Gastroesophageal sphincter (tissue), 3 donors: ENCODE measurements at regions not wholly inside any gene's neighbourhood (a gene's known extent, or its start where the extent isn't known, plus 50 kb on each side); places are given as distances from the start of the nearest gene placed in this dataset.
"Not testable (repeated sequence)": the region's sequence is repeated elsewhere in the genome, so short reads cannot be mapped to it uniquely, and the experiment has no call there.

Experiments used
- EP300 ChIP-seq: sonication (generic); formaldehyde crosslinking; IDR thresholded peaks from one replicate; pipeline ENCODE4 v1.6.1; 2017; ENCODE audit warnings: antibody characterized with exemption, mild to moderate bottlenecking
- TF ChIP-seq, protein P1 (sequence below), 4 experiments: fragments of 200-600 bp in 2 of 4; fragments of 450-650 bp in 2 of 4; sonication (generic) in 1 of 4; IDR thresholded peaks; one replicate each; pipeline ENCODE4 v1.5.1; 2017 to 2019; ENCODE audit warnings: antibody characterized with exemption in 4 of 4, mild to moderate bottlenecking in 2 of 4, moderate library complexity in 2 of 4

DNA sequence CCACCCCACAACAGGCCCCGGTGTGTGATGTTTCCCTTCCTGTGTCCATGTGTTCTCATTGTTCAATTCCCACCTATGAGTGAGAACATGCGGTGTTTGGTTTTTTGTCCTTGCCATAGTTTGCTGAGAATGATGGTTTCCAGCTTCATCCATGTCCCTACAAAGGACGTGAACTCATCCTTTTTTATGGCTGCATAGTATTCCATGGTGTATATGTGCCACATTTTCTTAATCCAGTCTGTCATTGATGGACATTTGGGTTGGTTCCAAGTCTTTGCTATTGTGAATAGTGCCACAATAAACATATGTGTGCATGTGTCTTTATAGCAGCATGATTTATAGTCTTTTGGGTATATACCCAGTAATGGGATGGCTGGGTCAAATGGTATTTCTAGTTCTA, 361.1 kb downstream of the SRGAP2C start:
- not testable (repeated sequence) for TF ChIP-seq EP300
- TF ChIP-seq, protein P1, sequence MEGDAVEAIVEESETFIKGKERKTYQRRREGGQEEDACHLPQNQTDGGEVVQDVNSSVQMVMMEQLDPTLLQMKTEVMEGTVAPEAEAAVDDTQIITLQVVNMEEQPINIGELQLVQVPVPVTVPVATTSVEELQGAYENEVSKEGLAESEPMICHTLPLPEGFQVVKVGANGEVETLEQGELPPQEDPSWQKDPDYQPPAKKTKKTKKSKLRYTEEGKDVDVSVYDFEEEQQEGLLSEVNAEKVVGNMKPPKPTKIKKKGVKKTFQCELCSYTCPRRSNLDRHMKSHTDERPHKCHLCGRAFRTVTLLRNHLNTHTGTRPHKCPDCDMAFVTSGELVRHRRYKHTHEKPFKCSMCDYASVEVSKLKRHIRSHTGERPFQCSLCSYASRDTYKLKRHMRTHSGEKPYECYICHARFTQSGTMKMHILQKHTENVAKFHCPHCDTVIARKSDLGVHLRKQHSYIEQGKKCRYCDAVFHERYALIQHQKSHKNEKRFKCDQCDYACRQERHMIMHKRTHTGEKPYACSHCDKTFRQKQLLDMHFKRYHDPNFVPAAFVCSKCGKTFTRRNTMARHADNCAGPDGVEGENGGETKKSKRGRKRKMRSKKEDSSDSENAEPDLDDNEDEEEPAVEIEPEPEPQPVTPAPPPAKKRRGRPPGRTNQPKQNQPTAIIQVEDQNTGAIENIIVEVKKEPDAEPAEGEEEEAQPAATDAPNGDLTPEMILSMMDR (IDR thresholded peaks at IDR 0.05): not testable (repeated sequence)
